Astrocyte of the spinal cord (primary cell): ENCODE measurements at regions not wholly inside any gene's neighbourhood (a gene's known extent, or its start where the extent isn't known, plus 50 kb on each side); places are given as distances from the start of the nearest gene placed in this dataset.

Experiments
- DNase-seq: peaks from one replicate; pipeline ENCODE4 v3.0.0; 2011; ENCODE audit warnings: low read depth, low spot score
- H3K4me3 ChIP-seq: 2 replicates; pipeline ENCODE4 v1.5.1; 2011; ENCODE audit warnings: low read depth, mild to moderate bottlenecking, low read length, moderate library complexity
- in situ Hi-C: cut with HindIII; loops from 2 replicates; pipeline ENCODE4 v1.10.0; 2017; ENCODE audit warnings: low sequenced_read_pairs
- TF ChIP-seq, protein P1 (sequence below): IDR thresholded peaks from 2 replicates; pipeline ENCODE4 v1.5.1; 2012; ENCODE audit warnings: low read depth, mild to moderate bottlenecking, low read length, inconsistent platforms

- DNase-seq = no peak
- TF ChIP-seq, protein P1, sequence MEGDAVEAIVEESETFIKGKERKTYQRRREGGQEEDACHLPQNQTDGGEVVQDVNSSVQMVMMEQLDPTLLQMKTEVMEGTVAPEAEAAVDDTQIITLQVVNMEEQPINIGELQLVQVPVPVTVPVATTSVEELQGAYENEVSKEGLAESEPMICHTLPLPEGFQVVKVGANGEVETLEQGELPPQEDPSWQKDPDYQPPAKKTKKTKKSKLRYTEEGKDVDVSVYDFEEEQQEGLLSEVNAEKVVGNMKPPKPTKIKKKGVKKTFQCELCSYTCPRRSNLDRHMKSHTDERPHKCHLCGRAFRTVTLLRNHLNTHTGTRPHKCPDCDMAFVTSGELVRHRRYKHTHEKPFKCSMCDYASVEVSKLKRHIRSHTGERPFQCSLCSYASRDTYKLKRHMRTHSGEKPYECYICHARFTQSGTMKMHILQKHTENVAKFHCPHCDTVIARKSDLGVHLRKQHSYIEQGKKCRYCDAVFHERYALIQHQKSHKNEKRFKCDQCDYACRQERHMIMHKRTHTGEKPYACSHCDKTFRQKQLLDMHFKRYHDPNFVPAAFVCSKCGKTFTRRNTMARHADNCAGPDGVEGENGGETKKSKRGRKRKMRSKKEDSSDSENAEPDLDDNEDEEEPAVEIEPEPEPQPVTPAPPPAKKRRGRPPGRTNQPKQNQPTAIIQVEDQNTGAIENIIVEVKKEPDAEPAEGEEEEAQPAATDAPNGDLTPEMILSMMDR = no peak
- no peak overlapping the region for H3K4me3 ChIP-seq
- in situ Hi-C loops = no loop called here
Observed at GRCh38 chr6:155959898-155960495, 504.4 kb upstream of the NOX3 start.

DNA sequence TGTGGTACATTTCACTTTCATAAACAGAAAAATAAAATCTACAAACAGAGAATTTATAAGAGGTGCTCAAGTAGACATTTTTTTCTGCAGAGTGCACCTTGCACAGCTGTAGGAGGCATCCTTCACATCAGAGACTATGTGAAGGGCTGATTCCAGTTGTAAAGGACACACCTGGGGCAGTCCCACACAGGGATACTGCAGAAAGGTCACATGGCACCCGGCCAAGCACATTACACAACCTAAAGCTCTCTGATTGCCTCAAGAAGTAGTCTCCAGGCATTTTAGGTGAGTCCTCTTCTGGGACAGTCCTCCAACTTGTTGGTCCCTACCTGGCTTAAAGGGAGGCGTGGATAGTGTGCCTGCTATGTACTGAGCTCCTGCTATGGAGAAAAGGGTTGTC lies 502.9 kb upstream of the NOX3 start:
- in situ Hi-C loops = no loop called here
- no peak overlapping the region for H3K4me3 ChIP-seq
- TF ChIP-seq, protein P1 = no peak
- DNase-seq = no peak

- TF ChIP-seq, protein P1 = no peak
- in situ Hi-C loops = no loop called here
Observed at GRCh38 chr6:155955038-155955437, 499.4 kb upstream of the NOX3 start.

DNA sequence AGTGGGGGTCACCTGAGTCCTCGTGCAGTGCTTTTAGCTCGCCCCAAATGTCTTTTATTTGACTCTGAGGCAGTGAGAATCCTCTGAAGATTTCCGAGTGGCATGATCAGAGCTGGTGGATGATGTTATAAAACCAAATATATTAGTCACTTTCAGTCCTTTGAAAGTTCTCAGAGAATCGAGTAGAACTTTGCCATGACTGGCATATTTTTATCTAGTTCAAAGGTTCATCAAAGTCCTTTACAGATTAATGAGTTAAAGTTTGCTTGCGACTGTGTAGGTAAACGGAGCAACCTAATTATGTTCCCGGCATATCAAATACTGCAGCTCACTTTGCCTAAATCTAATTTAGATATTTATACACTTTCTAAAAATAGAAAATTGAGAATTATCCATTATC lies 498.5 kb upstream of the NOX3 start:
- no peak for DNase-seq
- TF ChIP-seq, protein P1 = no peak
- in situ Hi-C loops = no loop called here
- H3K4me3 ChIP-seq = no peak overlapping the region

More at GRCh38 chr6:155955038-155955437, 499.4 kb upstream of the NOX3 start:
- DNase-seq = no peak
- no peak overlapping the region for H3K4me3 ChIP-seq

- no peak for DNase-seq
- no peak overlapping the region for H3K4me3 ChIP-seq
- TF ChIP-seq, protein P1 = no peak
- in situ Hi-C loops = no loop called here
Observed at GRCh38 chr6:155949256-155949655, 493.6 kb upstream of the NOX3 start.

GRCh38 chr6:155946860-155947259 lies 491.2 kb upstream of the NOX3 start:
- no peak overlapping the region for H3K4me3 ChIP-seq
- TF ChIP-seq, protein P1 = no peak
- in situ Hi-C loops = no loop called here
- DNase-seq = no peak
